Hepatocyte (in vitro differentiated cells): ENCODE measurements at regions not wholly inside any gene's neighbourhood (a gene's known extent, or its start where the extent isn't known, plus 50 kb on each side); places are given as distances from the start of the nearest gene placed in this dataset.

Experiments
- DNase-seq: peaks from one replicate; pipeline ENCODE4 v3.0.0-alpha.2; 2016; ENCODE audit warnings: low spot score
- H2AFZ ChIP-seq: fragments of 200-600 bp; sonication (generic); 2 replicates; pipeline ENCODE4 v1.6.0; 2016; ENCODE audit warnings: antibody characterized with exemption, mild to moderate bottlenecking
- H3K27ac ChIP-seq: fragments of 200-600 bp; sonication (generic); 2 replicates; pipeline ENCODE4 v1.5.1; 2016; ENCODE audit warnings: mild to moderate bottlenecking
- H3K27me3 ChIP-seq: fragments of 200-600 bp; sonication (generic); 2 replicates; pipeline ENCODE4 v1.6.1; 2016
- H3K36me3 ChIP-seq: fragments of 200-600 bp; sonication (generic); replicated peaks from 2 replicates; pipeline ENCODE4 v1.5.1; 2016; ENCODE audit warnings: low read depth; ENCODE audit not compliant: insufficient read depth
- H3K4me1 ChIP-seq: fragments of 200-600 bp; sonication (generic); 2 replicates; pipeline ENCODE4 v1.5.1; 2016; ENCODE audit warnings: mild to moderate bottlenecking, moderate library complexity; ENCODE audit not compliant: insufficient read depth
- H3K4me2 ChIP-seq: fragments of 200-600 bp; sonication (generic); 2 replicates; pipeline ENCODE4 v1.6.0; 2016
- H3K4me3 ChIP-seq: fragments of 200-600 bp; sonication (generic); 2 replicates; pipeline ENCODE4 v1.5.1; 2016; ENCODE audit warnings: mild to moderate bottlenecking
- H3K79me2 ChIP-seq: fragments of 200-600 bp; sonication (generic); 2 replicates; pipeline ENCODE4 v1.6.0; 2017; ENCODE audit warnings: mild to moderate bottlenecking
- H3K9me2 ChIP-seq: fragments of 200-600 bp; sonication (generic); replicated peaks from 2 replicates; pipeline ENCODE4 v1.6.0; 2017; ENCODE audit warnings: mild to moderate bottlenecking; ENCODE audit not compliant: insufficient read depth
- H3K9me3 ChIP-seq: fragments of 200-600 bp; sonication (generic); 2 replicates; pipeline ENCODE4 v1.5.1; 2016; ENCODE audit warnings: low read depth, mild to moderate bottlenecking
- H4K20me1 ChIP-seq: fragments of 200-600 bp; sonication (generic); 2 replicates; pipeline ENCODE4 v1.6.0; 2016; ENCODE audit warnings: mild to moderate bottlenecking; ENCODE audit not compliant: insufficient read depth, poor library complexity, severe bottlenecking
- EZH2 ChIP-seq: fragments of 200-600 bp; sonication (generic); IDR thresholded peaks from 2 replicates; pipeline ENCODE4 v1.6.1; 2016; ENCODE audit warnings: antibody characterized with exemption, mild to moderate bottlenecking, borderline replicate concordance
- EZH2phosphoT487 ChIP-seq: fragments of 200-600 bp; sonication (generic); IDR thresholded peaks from one replicate; pipeline ENCODE4 v1.6.1; 2018; ENCODE audit warnings: antibody characterized with exemption, mild to moderate bottlenecking, low read depth, moderate library complexity; ENCODE audit not compliant: unreplicated experiment, severe bottlenecking
- WGBS: methylation state at CpG from one replicate; pipeline ENCODE4 v1.1.6; 2016; ENCODE audit warnings: low lambda C conversion rate; ENCODE audit errors: missing lambda C conversion rate; 5-methylcytosine and 5-hydroxymethylcytosine counted together
- TF ChIP-seq, protein P1 (sequence below): fragments of 200-600 bp; sonication (generic); IDR thresholded peaks from 2 replicates; pipeline ENCODE4 v1.5.1; 2016; ENCODE audit warnings: antibody characterized with exemption, mild to moderate bottlenecking; ENCODE audit not compliant: poor library complexity

DNA sequence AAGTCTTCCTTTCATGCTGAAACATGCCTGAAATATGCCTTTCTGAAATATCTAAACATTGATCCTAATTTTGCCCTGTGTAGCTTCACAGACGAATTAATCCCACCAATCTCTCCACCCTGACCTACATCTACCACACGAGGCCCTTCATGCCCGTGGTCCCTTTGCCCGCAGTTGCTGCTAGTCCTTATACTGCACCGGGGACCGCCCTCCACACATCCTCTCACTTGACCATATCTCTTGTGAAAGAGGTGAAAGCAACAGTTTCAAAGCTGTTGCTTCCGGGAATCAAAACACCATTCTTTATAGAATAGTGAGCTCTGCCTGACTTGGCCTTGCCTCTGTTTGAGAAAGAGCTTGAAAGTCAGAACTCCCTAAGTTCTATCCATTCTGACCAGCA lies 499.5 kb downstream of the NTRK3 start:
- no peaks in the 10 kb centered on the region for H4K20me1 ChIP-seq
- no peak overlapping the region for H2AFZ ChIP-seq
- no peaks in the 10 kb centered on the region for H3K27me3 ChIP-seq
- no peaks in the 10 kb centered on the region for H3K36me3 ChIP-seq
- H3K4me2 ChIP-seq, result no peak overlapping the region
- no peak for TF ChIP-seq EZH2phosphoT487
- no peak for TF ChIP-seq EZH2
- TF ChIP-seq, protein P1, sequence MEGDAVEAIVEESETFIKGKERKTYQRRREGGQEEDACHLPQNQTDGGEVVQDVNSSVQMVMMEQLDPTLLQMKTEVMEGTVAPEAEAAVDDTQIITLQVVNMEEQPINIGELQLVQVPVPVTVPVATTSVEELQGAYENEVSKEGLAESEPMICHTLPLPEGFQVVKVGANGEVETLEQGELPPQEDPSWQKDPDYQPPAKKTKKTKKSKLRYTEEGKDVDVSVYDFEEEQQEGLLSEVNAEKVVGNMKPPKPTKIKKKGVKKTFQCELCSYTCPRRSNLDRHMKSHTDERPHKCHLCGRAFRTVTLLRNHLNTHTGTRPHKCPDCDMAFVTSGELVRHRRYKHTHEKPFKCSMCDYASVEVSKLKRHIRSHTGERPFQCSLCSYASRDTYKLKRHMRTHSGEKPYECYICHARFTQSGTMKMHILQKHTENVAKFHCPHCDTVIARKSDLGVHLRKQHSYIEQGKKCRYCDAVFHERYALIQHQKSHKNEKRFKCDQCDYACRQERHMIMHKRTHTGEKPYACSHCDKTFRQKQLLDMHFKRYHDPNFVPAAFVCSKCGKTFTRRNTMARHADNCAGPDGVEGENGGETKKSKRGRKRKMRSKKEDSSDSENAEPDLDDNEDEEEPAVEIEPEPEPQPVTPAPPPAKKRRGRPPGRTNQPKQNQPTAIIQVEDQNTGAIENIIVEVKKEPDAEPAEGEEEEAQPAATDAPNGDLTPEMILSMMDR, result no peak
- H3K9me3 ChIP-seq, result no peaks in the 10 kb centered on the region
- H3K9me2 ChIP-seq, result no peaks in the 10 kb centered on the region
- no peaks in the 10 kb centered on the region for H3K4me1 ChIP-seq
- H3K79me2 ChIP-seq, result no peaks in the 10 kb centered on the region
- 91% methylated on average over 7 of the region's 7 CpGs for WGBS
- no peak overlapping the region for H3K4me3 ChIP-seq
- no peak for DNase-seq
- H3K27ac ChIP-seq, result no peak overlapping the region

DNA sequence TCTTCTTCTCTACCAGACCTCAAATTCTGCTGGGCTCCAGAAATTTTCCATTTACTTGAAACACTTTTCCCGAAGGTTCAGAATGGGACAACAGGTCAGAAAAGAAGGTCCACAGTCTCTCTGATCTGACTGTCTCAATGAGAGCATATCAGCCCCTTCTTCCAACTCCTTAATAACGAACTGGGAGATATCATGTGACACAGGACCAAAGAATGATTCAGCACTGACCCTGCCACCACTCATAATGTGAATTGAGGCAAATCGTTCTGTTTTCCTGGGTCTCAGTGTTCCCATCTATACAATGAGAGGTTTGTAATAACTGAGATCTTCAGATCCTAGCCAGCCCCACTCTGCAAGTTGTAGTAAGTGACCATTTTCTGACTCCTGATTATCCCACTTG lies 500.5 kb downstream of the NTRK3 start:
- no peaks in the 10 kb centered on the region for H3K36me3 ChIP-seq
- no peaks in the 10 kb centered on the region for H4K20me1 ChIP-seq
- H3K4me2 ChIP-seq, result no peak overlapping the region
- H3K9me3 ChIP-seq, result no peaks in the 10 kb centered on the region
- no peaks in the 10 kb centered on the region for H3K9me2 ChIP-seq
- H2AFZ ChIP-seq, result no peak overlapping the region
- no peaks in the 10 kb centered on the region for H3K4me1 ChIP-seq
- no peak for DNase-seq
- no peaks in the 10 kb centered on the region for H3K27me3 ChIP-seq
- 94% methylated on average over 3 of the region's 3 CpGs for WGBS
- H3K4me3 ChIP-seq, result no peak overlapping the region
- TF ChIP-seq EZH2, result no peak
- TF ChIP-seq, protein P1, result no peak
- no peak for TF ChIP-seq EZH2phosphoT487
- no peak overlapping the region for H3K27ac ChIP-seq
- no peaks in the 10 kb centered on the region for H3K79me2 ChIP-seq

DNA sequence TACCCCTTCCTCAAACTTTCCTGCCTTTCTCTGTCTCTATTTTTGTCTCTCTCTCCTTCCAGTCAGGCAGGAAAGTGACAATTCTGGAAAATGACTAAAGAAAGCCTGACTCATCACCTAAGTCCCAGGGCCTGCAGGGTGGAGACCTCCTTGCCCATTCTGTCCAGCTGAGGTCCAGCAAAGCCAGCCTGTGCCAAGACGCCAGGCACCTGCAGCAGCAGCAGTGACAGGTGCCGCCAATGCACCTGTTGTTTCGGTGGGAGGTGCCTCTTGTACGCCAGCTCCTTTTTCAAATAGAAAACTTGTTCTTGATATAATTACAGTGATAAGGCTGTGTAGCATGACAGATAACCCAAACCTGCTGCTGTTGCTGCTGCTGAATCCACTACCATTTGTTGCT lies 501.3 kb downstream of the NTRK3 start:
- H3K4me3 ChIP-seq, result no peak overlapping the region
- H3K27me3 ChIP-seq, result no peaks in the 10 kb centered on the region
- no peak overlapping the region for H3K27ac ChIP-seq
- H3K4me2 ChIP-seq, result no peak overlapping the region
- H3K9me3 ChIP-seq, result no peaks in the 10 kb centered on the region
- no peaks in the 10 kb centered on the region for H3K9me2 ChIP-seq
- DNase-seq, result no peak
- H2AFZ ChIP-seq, result no peak overlapping the region
- WGBS, result 94% methylated on average over 4 of the region's 4 CpGs
- H3K36me3 ChIP-seq, result no peaks in the 10 kb centered on the region
- no peaks in the 10 kb centered on the region for H3K4me1 ChIP-seq
- H4K20me1 ChIP-seq, result no peaks in the 10 kb centered on the region
- TF ChIP-seq EZH2phosphoT487, result no peak
- TF ChIP-seq EZH2, result no peak
- TF ChIP-seq, protein P1, result no peak
- H3K79me2 ChIP-seq, result no peaks in the 10 kb centered on the region

DNA sequence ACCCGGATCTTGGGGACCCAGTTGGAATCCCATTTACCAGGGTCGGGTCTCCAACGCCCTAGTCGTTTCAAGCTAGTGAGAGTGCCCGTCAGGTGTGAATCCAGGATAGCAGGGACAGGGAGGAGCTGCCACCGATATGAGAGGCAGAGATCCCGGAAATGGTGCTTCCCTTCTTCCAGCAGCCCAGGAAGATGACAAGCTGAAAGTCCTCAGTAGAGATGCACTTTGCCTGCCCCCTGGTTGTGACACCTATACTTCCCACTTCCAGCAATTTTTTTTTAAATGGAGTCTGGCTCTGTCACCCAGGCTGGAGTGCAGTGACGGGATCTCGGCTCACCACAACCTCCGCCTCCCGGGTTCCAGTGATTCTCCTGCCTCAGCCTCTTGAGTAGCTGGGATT lies 503.0 kb downstream of the NTRK3 start:
- 76% methylated on average over 11 of the region's 11 CpGs for WGBS
- Histone ChIP-seq H2AFZ (no peak overlapping the region), H3K4me1 (no peaks in the 10 kb centered on the region), H3K9me2 (no peaks in the 10 kb centered on the region), H3K4me2 (no peak overlapping the region), H3K27ac (no peak overlapping the region), H3K9me3 (no peaks in the 10 kb centered on the region), H3K79me2 (no peaks in the 10 kb centered on the region), H3K27me3 (no peaks in the 10 kb centered on the region), H4K20me1 (no peaks in the 10 kb centered on the region), H3K36me3 (no peaks in the 10 kb centered on the region), H3K4me3 (no peak overlapping the region)
- DNase-seq, result no peak
- TF ChIP-seq, protein P1, result peak; percentile 8
- TF ChIP-seq EZH2, result no peak
